Effector memory CD4-positive, alpha-beta T cell (primary cell): ENCODE measurements at regions not wholly inside any gene's neighbourhood (a gene's known extent, or its start where the extent isn't known, plus 50 kb on each side); places are given as distances from the start of the nearest gene placed in this dataset.

Source experiments
- DNase-seq, 3 donors: peaks; one replicate each; pipeline ENCODE4 v3.0.0-alpha.2; 2020
- H3K27ac ChIP-seq: 2 replicates; pipeline ENCODE4 v1.7.0; 2013; ENCODE audit warnings: mild to moderate bottlenecking, low read length, moderate library complexity; ENCODE audit not compliant: insufficient read depth, poor library complexity, severe bottlenecking
- H3K27me3 ChIP-seq: replicated peaks from 2 replicates; pipeline ENCODE4 v1.7.0; 2013; ENCODE audit warnings: mild to moderate bottlenecking, low read length; ENCODE audit not compliant: insufficient read depth, control insufficient read depth, poor library complexity, severe bottlenecking
- H3K36me3 ChIP-seq: 2 replicates; pipeline ENCODE4 v1.7.0; 2013; ENCODE audit warnings: mild to moderate bottlenecking, low read length, moderate library complexity; ENCODE audit not compliant: control insufficient read depth, insufficient read depth
- H3K4me1 ChIP-seq: 2 replicates; pipeline ENCODE4 v1.7.0; 2013; ENCODE audit warnings: low read length, mild to moderate bottlenecking; ENCODE audit not compliant: control insufficient read depth, insufficient read depth, poor library complexity, severe bottlenecking
- H3K4me3 ChIP-seq: 2 replicates; pipeline ENCODE4 v1.7.0; 2013; ENCODE audit warnings: low read length, low read depth, mild to moderate bottlenecking; ENCODE audit not compliant: insufficient read depth, poor library complexity, severe bottlenecking
- H3K9me3 ChIP-seq: 2 replicates; pipeline ENCODE4 v1.7.0; 2013; ENCODE audit warnings: mild to moderate bottlenecking, low read length, moderate library complexity; ENCODE audit not compliant: control insufficient read depth

DNA sequence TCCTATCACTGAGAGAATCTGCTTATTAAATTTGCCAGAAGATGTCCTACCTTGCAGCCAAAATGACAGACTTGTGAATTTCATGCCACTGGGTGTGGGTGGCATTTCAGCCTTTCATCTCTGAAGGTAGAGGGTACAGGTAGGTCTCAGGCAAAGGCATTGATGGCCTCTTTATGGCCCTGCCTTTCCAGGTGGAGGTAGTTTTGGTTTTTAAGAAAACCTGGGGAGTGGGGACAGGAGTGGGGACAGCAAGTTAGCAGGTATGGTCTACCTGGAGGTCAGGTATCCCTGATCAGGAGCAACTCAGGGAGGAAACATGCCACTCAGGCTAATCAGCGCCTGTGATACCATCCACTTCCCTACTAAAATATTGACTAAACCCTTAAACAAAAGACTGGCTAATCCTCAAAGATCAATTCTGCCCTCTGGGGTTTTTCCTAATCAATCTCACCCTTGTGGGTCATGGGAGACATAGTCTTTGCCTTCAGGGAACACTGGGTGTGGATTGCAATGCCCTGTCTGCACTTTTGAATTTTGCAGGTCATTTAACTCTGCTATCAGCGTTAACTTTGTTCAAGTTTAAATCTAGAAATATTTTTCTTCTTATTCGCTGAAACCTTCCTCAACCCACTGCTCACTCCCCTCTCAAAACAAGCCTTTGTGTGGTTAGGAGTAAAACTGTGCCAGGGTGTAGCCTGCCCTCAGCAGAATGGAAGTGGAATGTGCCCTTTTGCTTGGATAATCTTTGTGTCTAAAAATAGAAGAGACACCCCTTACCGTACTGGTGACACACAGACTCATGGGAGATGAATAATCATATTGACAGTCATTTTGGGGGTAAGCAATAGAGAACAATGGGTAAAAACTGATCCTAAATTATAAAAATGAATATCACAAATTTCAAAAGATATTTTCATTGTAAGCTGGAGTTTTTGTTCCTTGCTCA lies 233.7 kb downstream of the COG6 start:
- Histone ChIP-seq H3K4me1 (no peaks in the 10 kb centered on the region), H3K27me3 (no peaks in the 10 kb centered on the region), H3K36me3 (no peaks in the 10 kb centered on the region), H3K27ac (no peak overlapping the region), H3K9me3 (no peaks in the 10 kb centered on the region), H3K4me3 (no peak overlapping the region)
- DNase-seq, result no peak

DNA sequence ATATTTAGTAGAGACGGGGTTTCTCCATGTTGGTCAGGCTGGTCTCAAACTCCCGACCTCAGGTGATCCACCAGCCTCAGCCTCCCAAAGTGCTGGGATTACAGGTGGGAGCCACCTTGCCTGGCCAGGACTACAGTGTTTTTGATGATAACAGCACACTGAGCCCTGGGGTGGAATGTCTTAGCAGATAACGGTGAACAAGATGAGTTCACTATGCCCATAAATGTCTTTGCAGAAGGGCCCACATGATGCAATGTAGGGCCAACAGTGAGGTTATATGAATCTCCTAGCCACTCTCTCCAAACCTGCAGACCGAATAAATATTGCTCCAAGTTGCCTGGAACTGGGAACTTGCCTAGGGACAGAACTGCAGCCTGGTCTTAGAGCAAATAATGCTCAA lies 235.1 kb downstream of the COG6 start:
- no peaks in the 10 kb centered on the region for H3K27me3 ChIP-seq
- no peaks in the 10 kb centered on the region for H3K4me1 ChIP-seq
- H3K4me3 ChIP-seq, result no peak overlapping the region
- H3K27ac ChIP-seq, result no peak overlapping the region
- no peaks in the 10 kb centered on the region for H3K9me3 ChIP-seq
- H3K36me3 ChIP-seq, result no peaks in the 10 kb centered on the region
- no peak for DNase-seq

DNA sequence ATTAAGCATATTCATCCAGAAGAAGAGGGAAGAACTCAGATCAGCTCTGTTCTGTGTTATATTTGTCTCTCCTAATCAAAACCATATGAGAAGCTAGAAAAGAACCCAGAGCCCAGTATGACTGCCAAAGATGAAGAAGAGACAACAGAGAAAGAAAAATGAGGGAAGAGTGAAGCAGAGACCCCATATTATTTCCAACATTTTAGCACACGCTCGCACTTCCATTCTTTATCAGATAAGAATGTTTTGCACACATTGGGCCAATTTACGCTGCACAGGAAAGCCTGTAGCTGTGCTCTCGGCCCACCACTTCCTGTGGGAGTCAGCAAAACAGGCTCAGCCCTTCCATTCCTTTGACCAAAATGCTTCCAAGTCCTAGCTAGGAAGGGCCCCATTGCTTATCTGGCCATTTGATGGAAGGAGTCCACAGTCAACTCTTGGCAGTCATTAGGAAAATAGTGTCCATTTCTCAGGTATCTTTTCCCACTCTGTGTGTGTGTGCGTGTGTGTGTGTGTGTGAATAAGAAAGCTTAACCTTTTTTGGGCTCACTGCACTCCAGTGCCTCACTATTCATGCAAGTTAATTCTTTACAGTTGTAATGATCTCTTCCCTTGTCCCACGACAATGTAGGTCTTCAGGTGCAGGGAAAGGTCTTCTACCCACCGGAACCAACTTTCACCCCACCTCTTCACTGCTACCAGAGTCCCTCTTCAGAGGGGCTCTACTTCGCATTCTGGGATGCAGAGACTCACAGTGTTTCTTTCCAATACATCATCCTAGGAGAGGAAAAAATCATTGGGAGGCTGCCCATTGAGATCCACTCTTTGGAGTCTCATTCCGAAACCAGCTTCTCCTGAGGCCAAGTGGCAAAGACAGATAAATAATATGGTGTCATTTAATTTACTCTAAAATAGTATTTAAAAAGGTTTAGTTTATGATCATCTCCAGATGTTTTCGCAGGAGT lies 237.5 kb downstream of the COG6 start:
- Histone ChIP-seq H3K27me3 (no peaks in the 10 kb centered on the region), H3K27ac (no peak overlapping the region), H3K9me3 (no peaks in the 10 kb centered on the region), H3K4me1 (no peaks in the 10 kb centered on the region), H3K4me3 (peak overlapping the region; percentile 13), H3K36me3 (no peaks in the 10 kb centered on the region)
- peak in 1 of 3 donors; percentile 5 for DNase-seq

DNA sequence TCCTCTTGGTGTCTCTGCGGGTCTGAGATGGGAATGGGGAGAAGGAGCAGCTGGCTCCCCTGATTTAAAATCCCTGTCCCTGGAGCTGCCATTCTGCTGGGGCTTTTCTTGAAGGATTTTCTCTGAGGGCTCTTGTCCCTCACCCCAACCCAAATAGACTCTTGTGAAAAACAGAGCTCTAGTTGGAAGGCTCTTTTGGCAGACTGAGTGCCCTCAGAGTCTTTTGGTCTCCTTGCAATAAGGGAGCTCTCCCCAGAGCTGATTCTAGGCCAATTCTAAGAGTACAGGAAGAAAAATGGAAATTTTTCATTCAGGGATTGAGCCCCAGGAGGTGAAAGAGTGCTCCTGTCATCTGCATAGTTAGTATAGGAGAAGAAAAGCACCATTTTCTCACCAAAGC lies 238.3 kb downstream of the COG6 start:
- H3K4me1 ChIP-seq, result no peaks in the 10 kb centered on the region
- no peak for DNase-seq
- H3K4me3 ChIP-seq, result no peak overlapping the region
- H3K9me3 ChIP-seq, result no peaks in the 10 kb centered on the region
- no peaks in the 10 kb centered on the region for H3K27me3 ChIP-seq
- no peak overlapping the region for H3K27ac ChIP-seq
- no peaks in the 10 kb centered on the region for H3K36me3 ChIP-seq

DNA sequence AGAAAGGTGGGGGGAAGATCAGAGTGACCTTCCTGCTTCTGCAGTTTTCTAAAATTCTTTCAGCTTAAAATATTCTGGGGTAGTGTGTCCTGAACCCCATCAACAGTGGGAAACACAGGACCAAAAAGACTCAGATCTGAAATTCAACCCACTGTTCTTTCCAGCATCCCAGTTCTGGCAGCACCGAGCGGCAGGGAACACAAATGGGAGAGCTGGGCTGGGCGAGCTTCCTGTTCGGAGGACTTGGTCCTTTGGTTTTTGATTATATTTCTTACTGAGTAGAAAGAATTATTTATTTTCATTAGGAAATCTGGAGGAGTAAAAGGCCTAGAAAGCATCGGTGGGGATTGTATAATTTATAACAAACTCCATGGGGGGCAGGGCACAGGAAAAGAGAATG lies 239.1 kb downstream of the COG6 start:
- H3K27ac ChIP-seq, result no peak overlapping the region
- H3K9me3 ChIP-seq, result no peaks in the 10 kb centered on the region
- H3K36me3 ChIP-seq, result no peaks in the 10 kb centered on the region
- no peak overlapping the region for H3K4me3 ChIP-seq
- DNase-seq, result no peak
- no peaks in the 10 kb centered on the region for H3K27me3 ChIP-seq
- H3K4me1 ChIP-seq, result no peaks in the 10 kb centered on the region

DNA sequence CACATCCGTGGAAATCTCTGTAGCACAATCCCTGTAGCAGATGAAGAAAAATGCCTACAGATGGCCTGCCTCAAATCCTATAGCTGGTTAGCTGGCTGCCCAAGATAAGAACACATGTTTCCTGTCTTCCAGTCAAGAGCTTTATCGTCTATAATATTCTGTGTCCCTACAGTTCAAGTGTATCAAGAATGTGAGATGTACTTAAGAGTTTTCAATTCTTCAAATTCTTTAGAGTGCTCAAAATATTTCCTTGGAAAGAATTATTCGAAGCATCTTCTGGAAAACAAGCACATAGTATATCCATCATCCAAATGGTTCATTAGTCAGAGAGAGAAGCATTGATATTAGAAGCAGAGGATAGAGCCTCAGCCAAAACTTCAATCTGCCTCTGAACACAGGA lies 239.8 kb downstream of the COG6 start:
- H3K9me3 ChIP-seq, result no peaks in the 10 kb centered on the region
- H3K27ac ChIP-seq, result no peak overlapping the region
- no peaks in the 10 kb centered on the region for H3K36me3 ChIP-seq
- no peaks in the 10 kb centered on the region for H3K4me1 ChIP-seq
- no peaks in the 10 kb centered on the region for H3K27me3 ChIP-seq
- no peak overlapping the region for H3K4me3 ChIP-seq
- no peak for DNase-seq

DNA sequence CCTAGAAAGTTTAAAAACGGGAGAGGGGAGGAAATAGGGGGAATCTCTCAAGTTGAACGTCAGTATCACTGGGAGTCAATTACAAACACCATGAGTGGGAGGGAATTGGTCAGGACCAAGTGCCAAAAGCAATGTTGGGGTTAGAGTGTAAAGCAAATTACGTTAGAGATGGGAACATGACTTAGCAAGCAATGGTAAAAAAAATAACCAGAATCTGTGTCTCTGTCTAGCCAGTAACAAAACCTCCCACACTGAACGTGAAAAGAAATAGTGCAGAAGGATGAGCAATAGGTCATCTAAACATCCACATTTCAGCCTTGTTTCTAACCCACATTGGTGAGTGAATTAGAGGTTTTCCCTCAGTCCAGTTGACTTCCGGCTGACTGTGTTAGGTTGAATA lies 242.2 kb downstream of the COG6 start:
- no peak overlapping the region for H3K4me3 ChIP-seq
- H3K27ac ChIP-seq, result no peak overlapping the region
- H3K9me3 ChIP-seq, result no peaks in the 10 kb centered on the region
- no peaks in the 10 kb centered on the region for H3K27me3 ChIP-seq
- no peaks in the 10 kb centered on the region for H3K36me3 ChIP-seq
- H3K4me1 ChIP-seq, result no peaks in the 10 kb centered on the region
- DNase-seq, result no peak

DNA sequence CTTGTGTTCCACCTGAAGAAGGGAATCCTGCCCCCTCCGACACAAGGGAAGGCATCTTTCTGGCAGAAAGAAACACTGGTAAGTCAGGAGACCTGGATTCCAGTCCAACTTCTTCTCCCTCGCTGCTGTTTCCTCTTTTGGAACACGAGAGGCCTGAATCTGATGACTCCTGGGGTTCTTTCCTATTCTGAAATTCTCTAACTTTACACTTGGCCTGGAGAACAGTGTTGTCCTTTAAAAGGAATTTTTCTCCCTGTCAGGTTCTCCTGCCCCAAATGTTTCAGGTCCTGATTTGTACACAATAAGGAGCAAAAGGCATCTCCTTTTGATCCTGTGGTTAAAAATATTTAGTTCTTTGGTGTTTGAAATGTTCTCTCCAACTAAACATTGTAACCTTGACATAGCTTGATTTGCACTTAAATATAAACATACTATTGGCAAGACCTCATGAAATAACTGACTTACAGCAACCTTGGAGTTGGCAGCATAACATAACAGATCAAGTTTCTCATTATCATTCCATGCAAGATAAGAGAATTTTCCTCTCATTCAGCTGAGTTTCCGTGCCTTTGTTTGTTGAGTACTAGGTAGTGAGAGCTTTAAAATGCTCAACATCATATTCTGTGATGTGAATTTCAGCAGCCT lies 244.8 kb downstream of the COG6 start:
- no peaks in the 10 kb centered on the region for H3K36me3 ChIP-seq
- H3K27ac ChIP-seq, result no peak overlapping the region
- DNase-seq, result no peak
- no peak overlapping the region for H3K4me3 ChIP-seq
- H3K27me3 ChIP-seq, result no peaks in the 10 kb centered on the region
- H3K9me3 ChIP-seq, result no peaks in the 10 kb centered on the region
- H3K4me1 ChIP-seq, result no peaks in the 10 kb centered on the region

DNA sequence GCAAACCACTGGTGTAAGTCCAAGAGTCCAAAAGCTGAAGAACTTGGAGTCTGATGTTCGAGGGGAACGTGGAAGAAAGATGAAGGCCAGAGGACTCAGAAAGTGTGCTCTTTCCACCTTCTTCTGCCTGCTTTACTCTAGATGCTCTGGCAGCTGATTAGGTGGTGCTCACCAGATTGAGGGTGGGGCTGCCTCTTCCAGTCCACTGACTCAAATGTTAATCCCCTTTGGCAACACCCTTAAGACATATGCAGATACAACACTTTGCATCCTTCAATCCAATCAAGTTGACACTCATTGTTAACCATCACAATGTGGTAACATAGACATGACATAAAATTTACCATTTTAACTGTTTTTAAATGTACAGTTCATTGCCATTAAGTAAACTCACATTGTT lies 249.5 kb downstream of the COG6 start:
- Histone ChIP-seq H3K27ac (no peak overlapping the region), H3K9me3 (no peaks in the 10 kb centered on the region), H3K27me3 (no peaks in the 10 kb centered on the region), H3K4me3 (no peak overlapping the region), H3K4me1 (no peaks in the 10 kb centered on the region), H3K36me3 (no peaks in the 10 kb centered on the region)
- DNase-seq, result no peak
